A549 (cell line): ENCODE measurements at regions not wholly inside any gene's neighbourhood (a gene's known extent, or its start where the extent isn't known, plus 50 kb on each side); places are given as distances from the start of the nearest gene placed in this dataset.

Experiments
- CBX8 ChIP-seq: fragments of 200-600 bp; sonication (generic); IDR thresholded peaks from 2 replicates; pipeline ENCODE4 v1.6.1; 2016
- CTCF ChIP-seq: fragments of >200 bp; sonication (Bioruptor Twin); formaldehyde crosslinking; IDR thresholded peaks from 3 replicates; pipeline ENCODE4 v1.5.1; 2016
- HDAC2 ChIP-seq: fragments of 200-600 bp; sonication (generic); IDR thresholded peaks from 2 replicates; pipeline ENCODE4 v1.6.1; 2016
- JUN ChIP-seq, 2 experiments: fragments of >200 bp; sonication (Bioruptor Twin); formaldehyde crosslinking; IDR thresholded peaks; 2 replicates in 1 of 2; 3 replicates in 1 of 2; pipeline ENCODE4 v1.6.1; 2016 to 2017
- NFE2L2 ChIP-seq: fragments of 150-350 bp; conservative IDR thresholded peaks from 2 replicates; pipeline ENCODE4 v1.6.1; 2014; ENCODE audit warnings: low read length
- POLR2A ChIP-seq: IDR thresholded peaks from 2 replicates; pipeline ENCODE4 v1.6.1; 2012; ENCODE audit warnings: mild to moderate bottlenecking, low read length
- RAD21 ChIP-seq, 2 experiments: fragments of >200 bp in 1 of 2; sonication (Bioruptor Twin) in 1 of 2; formaldehyde crosslinking in 1 of 2; IDR thresholded peaks in 1 of 2; conservative IDR thresholded peaks in 1 of 2; 2 replicates in 1 of 2; 3 replicates in 1 of 2; pipeline ENCODE4 v1.6.1; 2012 to 2018; ENCODE audit warnings: inconsistent platforms in 1 of 2
- RCOR1 ChIP-seq: fragments of 150-350 bp; IDR thresholded peaks from 2 replicates; pipeline ENCODE4 v1.6.1; 2014; ENCODE audit warnings: antibody characterized with exemption, low read length, low read depth
- SMC3 ChIP-seq: fragments of >200 bp; sonication (Bioruptor Twin); formaldehyde crosslinking; IDR thresholded peaks from 3 replicates; pipeline ENCODE4 v1.6.1; 2018; ENCODE audit warnings: inconsistent platforms
- ZFP36 ChIP-seq: fragments of 450-650 bp; IDR thresholded peaks from 2 replicates; pipeline ENCODE4 v1.6.1; 2014; ENCODE audit warnings: borderline replicate concordance; ENCODE audit not compliant: partially characterized antibody

- TF ChIP-seq CTCF (no peak), CBX8 (no peak), ZFP36 (no peak), JUN (IDR thresholded peaks at IDR 0.05) (no peak), RCOR1 (no peak), SMC3 (no peak), POLR2A (no peak), NFE2L2 (no peak), RAD21 (conservative IDR thresholded peaks at IDR 0.05 in 1 of 2, IDR thresholded peaks at IDR 0.05 in 1 of 2) (no peak), HDAC2 (no peak)
Measured at GRCh38 chr1:232891656-232892317, 58.6 kb upstream of the NTPCR start.
